ENCODE measurements at regions not wholly inside any gene's neighbourhood (a gene's known extent, or its start where the extent isn't known, plus 50 kb on each side); places are given as distances from the start of the nearest gene placed in this dataset.

DNA sequence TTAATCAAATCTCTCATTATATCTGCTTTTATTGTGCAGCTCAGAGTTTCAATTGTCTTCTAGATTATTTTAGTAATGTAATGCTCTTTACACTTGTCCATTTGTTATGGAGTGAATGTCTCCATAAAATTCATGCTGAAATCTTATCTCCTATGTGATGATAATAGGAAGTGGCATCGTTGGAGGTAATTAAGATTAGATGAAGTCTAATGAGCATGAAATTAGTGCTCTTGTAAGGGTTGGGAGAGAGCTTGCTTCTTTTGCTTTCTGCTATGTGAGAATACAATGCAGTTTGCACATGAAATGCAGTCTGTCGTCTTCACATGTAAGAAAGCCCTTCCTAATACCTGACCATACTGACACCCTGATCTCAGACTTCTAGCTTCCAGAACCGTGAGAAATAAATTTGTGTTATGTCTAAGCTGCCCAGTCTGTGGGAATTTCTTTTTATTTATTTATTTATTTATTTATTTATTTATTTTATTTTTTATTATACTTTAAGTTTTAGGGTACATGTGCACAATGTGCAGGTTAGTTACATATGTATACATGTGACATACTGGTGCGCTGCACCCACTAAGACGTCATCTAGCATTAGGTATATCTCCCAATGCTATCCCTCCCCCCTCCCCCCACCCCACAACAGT lies 1399.2 kb upstream of the CDH6 start (continued):
- TF ChIP-seq TAF1 (IDR thresholded peaks at IDR 0.05; ENCODE audit: low read depth, low read length) (no peak), SIRT6 (IDR thresholded peaks at IDR 0.05; ENCODE audit: low read length) (no peak), GTF2F1 (IDR thresholded peaks at IDR 0.05; ENCODE audit: borderline replicate concordance, low read depth, low read length) (no peak), BACH1 (IDR thresholded peaks at IDR 0.05; ENCODE audit: low read length) (no peak), CREB1 (IDR thresholded peaks at IDR 0.05) (no peak)

Measured in H1 (cell line).